Left hindlimb (tissue), 1 donor: ENCODE measurements at regions not wholly inside any gene's neighbourhood (a gene's known extent, or its start where the extent isn't known, plus 50 kb on each side); places are given as distances from the start of the nearest gene placed in this dataset.
A peak's percentile ranks its signal among the peaks of the same experiment; 100 is the strongest.
"Not testable (repeated sequence)": the region's sequence is repeated elsewhere in the genome, so short reads cannot be mapped to it uniquely, and the experiment has no call there.

Experiments used
- DNase-seq: peaks from one replicate; pipeline ENCODE4 v3.0.0-alpha.2; 2018

- not testable (repeated sequence) for DNase-seq
These were observed 386.1 kb upstream of the PROX1 start for GRCh38 chr1:213601705-213602104.

DNA sequence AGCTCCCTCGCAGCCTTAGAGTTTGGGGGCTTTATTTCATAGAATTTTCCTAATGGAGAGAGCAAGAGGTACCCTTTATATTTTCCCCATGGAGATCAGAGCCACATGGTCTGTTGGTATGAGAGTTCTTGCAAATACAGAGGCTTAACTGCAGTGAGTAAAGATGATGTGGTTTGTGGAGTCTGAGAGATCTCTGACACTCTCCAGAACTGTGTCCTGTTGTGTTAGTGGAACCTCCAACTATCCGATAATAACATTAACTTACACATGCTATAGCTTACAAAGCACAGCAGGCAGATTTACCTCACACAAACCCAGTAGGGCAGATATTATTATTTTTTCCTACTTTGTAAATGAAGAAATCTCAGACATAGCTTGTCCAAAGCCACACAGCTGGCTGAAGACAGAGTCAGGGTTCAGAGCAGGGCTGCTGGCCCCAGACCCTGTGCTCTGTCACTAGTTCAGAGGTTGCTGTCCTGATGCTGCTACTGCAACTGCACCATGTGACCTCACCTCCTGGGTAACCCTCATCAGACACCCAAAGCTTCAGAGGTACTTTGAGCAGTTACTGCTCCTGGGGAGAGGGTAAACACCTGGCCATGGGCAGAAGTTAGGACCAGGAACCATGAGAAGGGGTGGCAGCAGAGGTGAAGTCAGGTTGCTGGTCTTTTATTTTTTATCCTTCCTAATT, 384.8 kb upstream of the PROX1 start:
- no peak for DNase-seq

GRCh38 chr1:213604477-213604876, 383.3 kb upstream of the PROX1 start:
- DNase-seq = no peak

DNA sequence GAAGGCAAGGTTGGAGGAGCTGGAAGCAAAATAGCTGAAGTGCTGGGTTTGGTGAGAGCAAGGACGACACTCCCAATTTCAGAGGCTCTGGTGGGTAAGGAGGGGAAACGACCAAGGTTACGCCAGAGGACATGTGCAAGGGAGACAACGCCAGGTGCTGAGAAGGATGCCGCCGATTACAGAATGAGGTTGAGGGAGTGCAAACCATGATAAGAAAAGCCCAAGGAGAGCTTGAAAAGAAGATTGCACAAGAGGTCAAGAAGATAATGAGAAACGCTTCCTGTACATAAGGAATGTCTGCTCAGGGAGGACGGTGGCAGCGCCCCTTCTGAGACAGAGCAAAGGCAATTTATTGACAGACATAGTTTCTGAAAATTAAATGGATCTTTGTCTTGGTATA, 382.0 kb upstream of the PROX1 start:
- no peak for DNase-seq

- DNase-seq = no peak
These were observed 381.4 kb upstream of the PROX1 start for GRCh38 chr1:213606252-213606820.

GRCh38 chr1:213613549-213613948, 374.2 kb upstream of the PROX1 start:
- no peak for DNase-seq

GRCh38 chr1:213615226-213615916, 372.4 kb upstream of the PROX1 start:
- no peak for DNase-seq

- DNase-seq = no peak
These were observed 370.6 kb upstream of the PROX1 start for GRCh38 chr1:213617133-213617532.

DNA sequence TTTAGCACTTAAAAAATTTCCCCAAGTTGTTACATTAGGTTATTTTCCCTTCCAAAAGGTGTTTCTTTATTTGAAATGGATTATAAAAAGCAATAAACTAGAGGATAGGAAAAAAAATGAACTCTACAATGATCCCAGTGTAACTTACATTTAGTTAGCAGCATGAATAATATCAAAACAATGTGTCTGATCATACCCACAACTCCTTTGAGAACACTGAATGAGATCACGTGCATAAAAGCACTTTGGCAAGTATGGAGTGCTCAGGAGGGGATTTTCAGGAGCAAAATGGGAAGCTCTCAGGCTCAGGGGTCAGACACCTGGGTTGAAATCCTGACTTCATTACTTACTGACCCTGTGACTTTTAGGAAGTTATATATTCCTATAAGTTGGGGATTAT, 369.7 kb upstream of the PROX1 start:
- no peak for DNase-seq

DNA sequence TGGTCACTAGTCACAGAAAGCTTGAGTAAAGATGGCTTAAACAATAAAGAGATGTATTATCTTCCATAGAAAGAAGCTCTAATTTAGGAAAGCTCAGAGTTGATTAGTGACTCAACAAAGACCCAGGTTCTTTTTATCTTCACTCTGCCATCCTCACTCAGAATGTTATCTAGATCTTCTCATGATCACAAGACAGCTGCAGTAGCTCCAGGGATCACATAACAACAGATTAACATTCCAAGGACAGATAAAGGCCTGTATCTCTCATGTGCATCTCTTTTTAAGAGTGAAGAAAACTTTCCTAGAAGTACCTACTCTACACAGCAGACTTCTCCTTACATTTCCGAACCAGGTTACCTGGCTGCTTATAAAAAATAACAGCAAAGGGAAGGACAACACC, 368.7 kb upstream of the PROX1 start:
- DNase-seq = no peak

- DNase-seq = no peak
These were observed 366.7 kb upstream of the PROX1 start for GRCh38 chr1:213621077-213621476.

GRCh38 chr1:213622365-213623063, 365.3 kb upstream of the PROX1 start:
- DNase-seq = peak; percentile 46

- DNase-seq = no peak
These were observed 364.6 kb upstream of the PROX1 start for GRCh38 chr1:213623064-213623581.

DNA sequence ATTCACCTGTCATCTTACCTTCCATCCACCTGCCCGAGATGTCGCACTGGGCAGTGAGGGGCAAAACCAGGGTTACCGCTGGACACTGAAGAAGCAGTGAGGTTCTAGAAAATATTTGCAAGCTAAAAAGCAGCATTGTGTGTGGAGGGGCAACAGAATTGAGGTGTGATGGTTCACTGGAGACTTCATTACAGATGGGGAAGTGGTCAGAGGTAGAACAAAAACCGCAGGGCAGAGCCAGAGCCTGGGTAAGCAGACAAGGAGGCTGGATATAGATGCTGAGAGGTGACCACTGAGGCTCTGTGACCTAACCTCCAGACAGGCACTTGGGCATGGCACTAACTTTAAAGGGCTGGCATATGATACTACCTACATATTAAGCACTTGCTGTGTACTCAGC, 363.9 kb upstream of the PROX1 start:
- DNase-seq = no peak

DNA sequence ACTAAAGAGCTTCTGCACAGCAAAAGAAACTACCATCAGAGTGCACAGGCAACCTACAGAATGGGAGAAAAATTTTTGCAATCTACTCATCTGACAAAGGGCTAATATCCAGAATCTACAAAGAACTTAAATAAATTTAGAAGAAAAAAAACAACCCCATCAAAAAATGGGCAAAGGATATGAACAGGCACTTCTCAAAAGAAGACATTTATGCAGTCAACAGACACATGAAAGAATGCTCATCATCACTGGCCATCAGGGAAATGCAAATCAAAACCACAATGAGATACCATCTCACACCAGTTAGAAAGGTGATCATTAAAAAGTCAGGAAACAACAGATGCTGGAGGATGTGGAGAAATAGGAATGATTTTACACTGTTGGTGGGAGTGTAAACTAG, 351.0 kb upstream of the PROX1 start:
- DNase-seq = not testable (repeated sequence)

DNA sequence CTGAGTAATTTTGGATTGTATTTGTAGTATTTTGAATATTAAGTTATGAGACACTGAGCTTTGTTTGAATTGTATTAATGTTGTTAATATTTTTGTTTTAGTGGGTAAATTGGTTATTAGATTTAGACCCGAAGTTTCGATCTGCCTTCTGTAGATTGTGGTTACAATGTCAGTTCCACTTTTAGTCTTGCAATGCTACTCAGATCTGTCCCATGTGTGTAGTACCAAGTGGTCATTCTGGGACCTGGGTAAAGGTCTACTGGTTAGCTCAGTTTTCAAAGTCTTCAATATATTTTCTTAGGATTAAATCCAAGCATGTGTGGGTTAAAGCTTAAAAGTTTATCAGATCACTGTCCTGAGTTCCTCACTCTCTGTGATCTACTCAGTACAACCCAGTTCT, 346.5 kb upstream of the PROX1 start:
- no peak for DNase-seq

DNA sequence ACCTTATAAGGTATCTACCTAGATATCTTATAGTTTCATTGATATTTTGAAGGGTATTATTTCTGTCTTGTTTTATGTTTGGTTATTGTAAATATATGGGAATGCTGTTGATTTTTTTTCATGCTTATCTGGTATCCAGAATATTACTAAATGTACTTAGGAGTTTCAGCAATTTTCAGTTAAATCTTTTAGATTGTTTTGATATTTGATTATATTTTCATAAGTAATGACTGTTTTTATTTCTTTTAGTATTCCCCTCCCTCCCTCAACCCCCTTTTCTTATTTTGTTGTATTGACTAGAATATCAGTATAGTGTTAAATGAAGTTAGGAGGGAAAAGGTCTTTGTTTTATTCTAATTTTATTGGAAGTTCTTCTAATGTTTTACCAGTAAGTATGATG, 344.4 kb upstream of the PROX1 start:
- no peak for DNase-seq

GRCh38 chr1:213647864-213648650, 339.7 kb upstream of the PROX1 start:
- no peak for DNase-seq

- no peak for DNase-seq
These were observed 338.4 kb upstream of the PROX1 start for GRCh38 chr1:213649373-213649772.

GRCh38 chr1:213650603-213651002, 337.2 kb upstream of the PROX1 start:
- no peak for DNase-seq

DNA sequence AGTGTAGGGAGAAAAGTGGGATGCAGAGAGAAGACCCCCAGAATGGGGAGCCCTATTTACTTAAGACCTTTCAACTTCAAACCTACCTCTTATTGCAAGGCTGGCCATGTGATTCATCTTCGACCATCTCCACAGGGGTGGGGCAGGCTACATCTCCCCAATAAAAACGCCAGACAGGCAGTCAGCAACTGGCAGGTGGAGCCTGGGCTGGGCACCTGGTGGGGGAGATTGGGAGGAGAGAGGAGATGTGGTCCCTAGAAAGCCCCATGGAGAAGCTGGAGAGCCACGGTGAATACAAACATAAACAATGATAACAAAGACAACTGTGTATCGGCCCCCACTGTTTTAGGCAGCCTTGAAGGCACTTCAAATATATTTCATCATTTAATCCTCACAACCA, 336.7 kb upstream of the PROX1 start:
- no peak for DNase-seq

- no peak for DNase-seq
These were observed 335.7 kb upstream of the PROX1 start for GRCh38 chr1:213652109-213652508.

DNA sequence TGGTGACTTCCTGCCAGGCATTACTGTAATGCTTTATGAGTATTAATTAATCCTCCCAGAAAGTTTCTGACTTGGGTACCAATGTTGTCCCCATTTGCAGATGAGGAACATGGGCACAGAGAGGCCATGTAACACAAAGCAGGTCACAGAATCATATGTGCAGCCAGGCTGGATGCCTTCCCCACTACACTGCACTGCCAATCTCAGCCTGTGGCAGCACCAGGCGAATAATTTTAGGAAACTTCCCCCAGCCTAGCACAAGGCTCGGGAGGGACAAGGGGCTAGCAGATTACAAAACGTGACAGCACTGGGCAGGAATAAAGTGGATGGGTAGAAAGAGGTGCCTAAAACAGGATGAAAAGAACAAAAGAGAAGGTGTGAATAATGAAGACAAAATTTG, 331.7 kb upstream of the PROX1 start:
- DNase-seq = no peak
